PC-3 (cell line): ENCODE measurements at regions not wholly inside any gene's neighbourhood (a gene's known extent, or its start where the extent isn't known, plus 50 kb on each side); places are given as distances from the start of the nearest gene placed in this dataset.

Experiments
- ATAC-seq: fragments of 200-7000 bp; cut with Tn5 transposase; 2 replicates; pipeline ENCODE4 v1.9.1; 2020; ENCODE audit warnings: mild to moderate bottlenecking, moderate library complexity
- BruUV-seq: library from RNA; stranded (reverse); fragments of 400-500 nt; replicated peaks from 2 replicates; lab custom pipeline; 2021; lab: Mats Ljungman, UMichigan
- CTCF ChIA-PET: fragments of 300-600 bp; sonication (Branson Sonifier 250); formaldehyde crosslinking; loops from one replicate; lab custom pipeline; 2022; ENCODE audit warnings: antibody characterized with exemption; lab: Charles Lee
- POLR2A ChIA-PET: fragments of 300-600 bp; sonication (Branson Sonifier 250); formaldehyde crosslinking; loops from one replicate; lab custom pipeline; 2022; ENCODE audit warnings: antibody characterized with exemption; ENCODE audit not compliant: unreplicated experiment; lab: Charles Lee
- DNase-seq: peaks from one replicate; pipeline ENCODE4 v3.0.0-alpha.2; 2015
- H2AFZ ChIP-seq: fragments of 300-600 bp; sonication (generic); 2 replicates; pipeline ENCODE4 v1.6.0; 2016; ENCODE audit warnings: antibody characterized with exemption, low read length
- H3F3A ChIP-seq: fragments of 300-600 bp; sonication (generic); one replicate; pipeline ENCODE4 v1.6.0; 2017; ENCODE audit warnings: antibody characterized with exemption, low read length, control low read depth, mild to moderate bottlenecking; ENCODE audit not compliant: unreplicated experiment
- H3K27ac ChIP-seq: fragments of 300-600 bp; sonication (generic); 2 replicates; pipeline ENCODE4 v1.5.1; 2016; ENCODE audit warnings: mild to moderate bottlenecking, low read length
- H3K27me3 ChIP-seq: fragments of 300-600 bp; sonication (generic); 2 replicates; pipeline ENCODE4 v1.6.1; 2016; ENCODE audit warnings: low read length, mixed read lengths
- H3K36me3 ChIP-seq: fragments of 300-600 bp; sonication (generic); 2 replicates; pipeline ENCODE4 v1.6.1; 2016; ENCODE audit warnings: low read depth, mixed run types, low read length, mixed read lengths
- H3K4me1 ChIP-seq: fragments of 300-600 bp; sonication (generic); 2 replicates; pipeline ENCODE4 v1.5.1; 2016; ENCODE audit warnings: low read length; ENCODE audit not compliant: insufficient read depth
- H3K4me2 ChIP-seq: fragments of 300-600 bp; sonication (generic); 2 replicates; pipeline ENCODE4 v1.6.0; 2016; ENCODE audit warnings: low read length
- H3K4me3 ChIP-seq: fragments of 300-600 bp; sonication (generic); 2 replicates; pipeline ENCODE4 v1.5.1; 2016; ENCODE audit warnings: mild to moderate bottlenecking, low read length, mixed read lengths
- H3K79me2 ChIP-seq: fragments of 300-600 bp; sonication (generic); 2 replicates; pipeline ENCODE4 v1.6.1; 2017; ENCODE audit warnings: low read length, mixed read lengths
- H3K9ac ChIP-seq: fragments of 300-600 bp; sonication (generic); 2 replicates; pipeline ENCODE4 v1.6.0; 2016; ENCODE audit warnings: mild to moderate bottlenecking, low read length
- H3K9me2 ChIP-seq: fragments of 300-600 bp; sonication (generic); replicated peaks from 2 replicates; pipeline ENCODE4 v1.6.1; 2016; ENCODE audit warnings: mixed run types, low read length, mixed read lengths
- H3K9me3 ChIP-seq: fragments of 300-600 bp; sonication (generic); 2 replicates; pipeline ENCODE4 v1.6.1; 2016; ENCODE audit warnings: low read length, mixed read lengths
- H4K20me1 ChIP-seq: fragments of 300-600 bp; sonication (generic); 2 replicates; pipeline ENCODE4 v1.6.1; 2016; ENCODE audit warnings: low read length, mixed read lengths
- EZH2 ChIP-seq: fragments of 300-600 bp; sonication (generic); IDR thresholded peaks from one replicate; pipeline ENCODE4 v1.6.1; 2017; ENCODE audit warnings: antibody characterized with exemption, mild to moderate bottlenecking, low read length; ENCODE audit not compliant: unreplicated experiment
- EZH2phosphoT487 ChIP-seq: fragments of 300-600 bp; sonication (generic); IDR thresholded peaks from 2 replicates; pipeline ENCODE4 v1.6.1; 2018; ENCODE audit warnings: mild to moderate bottlenecking, antibody characterized with exemption, low read length, borderline replicate concordance
- intact Hi-C: fragments of 100-400 bp; cut with micrococcal nuclease; formaldehyde crosslinking; loops from 2 replicates; pipeline ENCODE4 v1.9.0; 2023
- TF ChIP-seq, protein P1 (sequence below): fragments of 300-600 bp; sonication (generic); conservative IDR thresholded peaks from 2 replicates; pipeline ENCODE4 v1.5.1; 2017; ENCODE audit warnings: antibody characterized with exemption, low read depth, mild to moderate bottlenecking, low read length

DNA sequence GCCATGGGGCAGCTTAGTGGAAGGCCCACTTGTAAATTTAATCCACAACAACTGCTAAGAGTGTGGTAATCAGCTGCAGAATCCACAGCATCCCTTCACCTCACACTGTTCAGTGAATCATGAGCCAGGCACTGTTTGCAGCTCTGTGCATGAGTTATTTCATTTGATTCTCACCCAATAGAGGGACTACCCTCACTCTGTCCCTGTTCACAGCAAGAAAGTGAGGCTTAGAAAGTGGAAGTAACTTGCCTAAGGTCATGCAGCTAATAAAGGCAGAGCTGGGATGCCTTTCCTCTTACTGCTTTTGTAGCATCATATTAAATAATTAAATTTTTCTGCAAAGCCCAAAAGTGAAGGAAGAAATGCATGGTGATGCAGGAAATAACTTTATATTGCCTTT, 346.5 kb upstream of the PLD5 start:
- H3F3A ChIP-seq = no peaks in the 10 kb centered on the region
- no TSS peak for BruUV-seq
- H3K4me3 ChIP-seq = no peak overlapping the region
- H4K20me1 ChIP-seq = no peaks in the 10 kb centered on the region
- no peaks in the 10 kb centered on the region for H3K9me2 ChIP-seq
- TF ChIP-seq EZH2phosphoT487 (no peak), EZH2 (no peak)
- TF ChIP-seq, protein P1, sequence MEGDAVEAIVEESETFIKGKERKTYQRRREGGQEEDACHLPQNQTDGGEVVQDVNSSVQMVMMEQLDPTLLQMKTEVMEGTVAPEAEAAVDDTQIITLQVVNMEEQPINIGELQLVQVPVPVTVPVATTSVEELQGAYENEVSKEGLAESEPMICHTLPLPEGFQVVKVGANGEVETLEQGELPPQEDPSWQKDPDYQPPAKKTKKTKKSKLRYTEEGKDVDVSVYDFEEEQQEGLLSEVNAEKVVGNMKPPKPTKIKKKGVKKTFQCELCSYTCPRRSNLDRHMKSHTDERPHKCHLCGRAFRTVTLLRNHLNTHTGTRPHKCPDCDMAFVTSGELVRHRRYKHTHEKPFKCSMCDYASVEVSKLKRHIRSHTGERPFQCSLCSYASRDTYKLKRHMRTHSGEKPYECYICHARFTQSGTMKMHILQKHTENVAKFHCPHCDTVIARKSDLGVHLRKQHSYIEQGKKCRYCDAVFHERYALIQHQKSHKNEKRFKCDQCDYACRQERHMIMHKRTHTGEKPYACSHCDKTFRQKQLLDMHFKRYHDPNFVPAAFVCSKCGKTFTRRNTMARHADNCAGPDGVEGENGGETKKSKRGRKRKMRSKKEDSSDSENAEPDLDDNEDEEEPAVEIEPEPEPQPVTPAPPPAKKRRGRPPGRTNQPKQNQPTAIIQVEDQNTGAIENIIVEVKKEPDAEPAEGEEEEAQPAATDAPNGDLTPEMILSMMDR = no peak
- ChIA-PET POLR2A (no interaction called here), CTCF (no interaction called here)
- H3K9ac ChIP-seq = no peak overlapping the region
- H3K79me2 ChIP-seq = no peaks in the 10 kb centered on the region
- ATAC-seq = no peak
- no peaks in the 10 kb centered on the region for H3K9me3 ChIP-seq
- intact Hi-C loops = no loop called here
- H3K4me2 ChIP-seq = no peak overlapping the region
- no peak overlapping the region for H2AFZ ChIP-seq
- peaks cover 59% of the 10 kb centered on the region for H3K27me3 ChIP-seq
- no peak for DNase-seq
- H3K36me3 ChIP-seq = no peaks in the 10 kb centered on the region
- H3K27ac ChIP-seq = no peak overlapping the region
- no peaks in the 10 kb centered on the region for H3K4me1 ChIP-seq

DNA sequence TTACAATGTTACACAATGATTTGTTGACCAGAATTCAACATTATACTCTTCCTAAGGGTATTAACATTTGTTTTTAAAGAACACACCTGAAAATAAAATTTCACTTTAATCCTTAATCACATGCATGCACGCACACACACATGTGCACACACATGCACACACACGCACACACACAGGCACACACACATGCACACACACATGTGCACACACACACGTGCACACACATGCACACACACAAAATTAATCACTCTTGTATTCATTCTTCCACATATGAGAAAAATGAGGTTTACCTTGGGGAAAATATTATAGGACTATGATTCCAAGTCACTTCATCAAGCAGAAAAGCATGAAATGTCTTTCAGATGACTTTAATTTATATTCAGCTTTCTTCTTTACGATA, 331.8 kb upstream of the PLD5 start:
- Histone ChIP-seq H4K20me1 (no peaks in the 10 kb centered on the region), H3K9me2 (no peaks in the 10 kb centered on the region), H3K9ac (no peak overlapping the region), H3K27me3 (peaks cover 38% of the 10 kb centered on the region), H3K9me3 (no peaks in the 10 kb centered on the region), H3K36me3 (no peaks in the 10 kb centered on the region), H3K27ac (no peak overlapping the region), H3K4me3 (no peak overlapping the region), H2AFZ (no peak overlapping the region), H3F3A (no peaks in the 10 kb centered on the region), H3K79me2 (no peaks in the 10 kb centered on the region), H3K4me1 (no peaks in the 10 kb centered on the region), H3K4me2 (no peak overlapping the region)
- no TSS peak for BruUV-seq
- no peak for DNase-seq
- no peak for ATAC-seq
- ChIA-PET POLR2A (no interaction called here), CTCF (no interaction called here)
- TF ChIP-seq EZH2 (no peak), EZH2phosphoT487 (no peak)
- TF ChIP-seq, protein P1 = no peak
- intact Hi-C loops = no loop called here

DNA sequence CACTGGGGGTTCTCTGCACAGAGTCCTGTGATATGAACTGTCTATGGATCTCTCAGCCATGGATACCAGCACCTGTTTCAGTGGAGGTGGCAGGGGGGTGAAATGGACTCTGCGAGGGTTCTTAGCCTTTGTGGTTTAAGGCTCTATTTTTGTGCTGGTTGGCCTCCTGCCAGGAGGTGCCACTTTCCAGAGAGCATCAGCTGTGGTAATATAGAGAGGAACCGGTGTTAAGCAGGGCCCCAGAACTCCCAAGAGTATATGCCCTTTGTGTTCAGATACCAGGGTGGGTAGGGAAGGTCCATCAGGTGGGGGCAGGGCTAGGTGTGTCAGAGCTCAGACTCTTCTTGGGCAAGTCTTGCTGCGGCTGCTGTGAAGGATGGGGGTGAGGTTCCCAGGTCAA, 330.0 kb upstream of the PLD5 start:
- no peaks in the 10 kb centered on the region for H3F3A ChIP-seq
- ATAC-seq (no peak), DNase-seq (no peak)
- no peak overlapping the region for H2AFZ ChIP-seq
- CTCF ChIA-PET = no interaction called here
- TF ChIP-seq EZH2phosphoT487 = no peak
- H3K27me3 ChIP-seq = peaks cover 24% of the 10 kb centered on the region
- H3K9me2 ChIP-seq = no peaks in the 10 kb centered on the region
- H3K9me3 ChIP-seq = no peaks in the 10 kb centered on the region
- POLR2A ChIA-PET = no interaction called here
- H3K79me2 ChIP-seq = no peaks in the 10 kb centered on the region
- H3K4me1 ChIP-seq = no peaks in the 10 kb centered on the region
- no peak overlapping the region for H3K27ac ChIP-seq
- no peaks in the 10 kb centered on the region for H4K20me1 ChIP-seq
- BruUV-seq = no TSS peak
- no peak overlapping the region for H3K4me2 ChIP-seq
- H3K36me3 ChIP-seq = no peaks in the 10 kb centered on the region
- no peak overlapping the region for H3K9ac ChIP-seq
- intact Hi-C loops = no loop called here
- H3K4me3 ChIP-seq = no peak overlapping the region
